OCI-LY3 (cell line): ENCODE measurements at regions not wholly inside any gene's neighbourhood (a gene's known extent, or its start where the extent isn't known, plus 50 kb on each side); places are given as distances from the start of the nearest gene placed in this dataset.

ENCODE experiments used
- CTCF ChIP-seq: fragments of 200-600, 300-600 bp; sonication (generic); IDR thresholded peaks from 2 replicates; pipeline ENCODE4 v1.5.1; 2014; ENCODE audit warnings: antibody characterized with exemption, low read length, low read depth
- EZH2phosphoT487 ChIP-seq: fragments of 200-600 bp; shearing (Covaris generic); IDR thresholded peaks from 2 replicates; pipeline ENCODE4 v1.6.1; 2018; ENCODE audit warnings: antibody characterized with exemption, mixed run types, low read depth

- TF ChIP-seq CTCF: no peak
- no peak for TF ChIP-seq EZH2phosphoT487
These were observed 77.1 kb upstream of the SELENOP start for GRCh38 chr5:42888771-42889170.
